ENCODE measurements at regions not wholly inside any gene's neighbourhood (a gene's known extent, or its start where the extent isn't known, plus 50 kb on each side); places are given as distances from the start of the nearest gene placed in this dataset.

GRCh38 chr4:26176598-26177149 is 144.1 kb upstream of the RBPJ start:
- Histone ChIP-seq H3K4me3 (ENCODE audit: low read depth in 1 of 3, low read length in 3 of 3) (no peak overlapping the region), H3K27ac (ENCODE audit: low read depth in 1 of 2, low read length in 2 of 2) (no peak overlapping the region), H3K9me3 (ENCODE audit: control insufficient read depth in 4 of 4, low read length in 3 of 4) (no peaks in the 10 kb centered on the region), H3K36me3 (ENCODE audit: control insufficient read depth in 4 of 4, insufficient read depth in 3 of 4, low read depth in 1 of 4, low read length in 3 of 4) (no peaks in the 10 kb centered on the region), H3K4me1 (ENCODE audit: control insufficient read depth in 4 of 4, insufficient read depth in 4 of 4, low read length in 3 of 4) (no peaks in the 10 kb centered on the region), H3K27me3 (ENCODE audit: control insufficient read depth in 4 of 4, insufficient read depth in 4 of 4, low read length in 3 of 4) (peaks cover 0 to 10% (median 2%) of the 10 kb centered on the region in 4 donors), H3K9ac (ENCODE audit: low read depth in 1 of 2, low read length in 2 of 2) (no peak overlapping the region)
- TF ChIP-seq FOXA2 (IDR thresholded peaks at IDR 0.05) (no peak), CTCF (IDR thresholded peaks at IDR 0.05; ENCODE audit: low read depth, low read length, missing input control) (no peak), RXRA (IDR thresholded peaks at IDR 0.05) (no peak), HNF4A (conservative IDR thresholded peaks at IDR 0.05) (no peak), SP1 (IDR thresholded peaks at IDR 0.05) (no peak), NR2F2 (IDR thresholded peaks at IDR 0.05) (no peak), RAD21 (IDR thresholded peaks at IDR 0.05) (no peak), ZBTB33 (IDR thresholded peaks at IDR 0.05) (no peak), JUND (IDR thresholded peaks at IDR 0.05) (no peak), EGR1 (IDR thresholded peaks at IDR 0.05; ENCODE audit: low read depth in 2 of 2) (no peak), YY1 (IDR thresholded peaks at IDR 0.05) (no peak), TAF1 (conservative IDR thresholded peaks at IDR 0.05) (no peak), HNF4G (IDR thresholded peaks at IDR 0.05) (no peak), ATF3 (IDR thresholded peaks at IDR 0.05) (no peak), MAX (IDR thresholded peaks at IDR 0.05) (no peak), FOXA1 (IDR thresholded peaks at IDR 0.05) (no peak), REST (IDR thresholded peaks at IDR 0.05) (no peak), GABPA (IDR thresholded peaks at IDR 0.05 in 1 of 2, conservative IDR thresholded peaks at IDR 0.05 in 1 of 2) (no peak)
- DNase-seq (ENCODE audit: low spot score): no peak
- WGBS: 87% methylated on average over 8 of the region's 8 CpGs

Data from liver (tissue), 8 donors.